HCT116 (cell line): ENCODE measurements at regions not wholly inside any gene's neighbourhood (a gene's known extent, or its start where the extent isn't known, plus 50 kb on each side); places are given as distances from the start of the nearest gene placed in this dataset.

Source experiments
- ATAC-seq: fragments of 200-7000 bp; cut with Tn5 transposase; 2 replicates; pipeline ENCODE4 v1.9.1; 2020; ENCODE audit warnings: mild to moderate bottlenecking, moderate library complexity
- BruUV-seq: library from RNA; stranded (reverse); fragments of 400-500 nt; replicated peaks from 2 replicates; lab custom pipeline; 2021; lab: Mats Ljungman, UMichigan
- CTCF ChIA-PET: fragments of 300-600 bp; sonication (Branson Sonifier 250); formaldehyde crosslinking; loops from one replicate; lab custom pipeline; 2021; ENCODE audit warnings: antibody characterized with exemption; lab: Charles Lee
- POLR2A ChIA-PET: fragments of 300-600, 350-600 bp; sonication (Branson Sonifier 250); formaldehyde crosslinking; loops from one replicate; lab custom pipeline; 2021; ENCODE audit warnings: antibody characterized with exemption; lab: Charles Lee
- RAD21 ChIA-PET, 2 experiments: fragments of 300-600 bp; sonication (Branson Sonifier 250); formaldehyde crosslinking; loops; one replicate each; lab custom pipeline; 2023; ENCODE audit warnings: low total read pairs in 2 of 2; ENCODE audit not compliant: uncharacterized antibody in 2 of 2, unreplicated experiment in 2 of 2, low non-redundant PET in 1 of 2; lab: Charles Lee
- DNase-seq: peaks from one replicate; pipeline ENCODE4 v3.0.0-alpha.2; 2010; ENCODE audit warnings: low read depth, low spot score
- H2AFZ ChIP-seq: fragments of 200-600 bp; shearing (Covaris generic), sonication (generic); 2 replicates; pipeline ENCODE4 v1.6.1; 2017; ENCODE audit warnings: low read depth, mixed run types, mixed read lengths, antibody characterized with exemption, low read length; ENCODE audit not compliant: poor library complexity, severe bottlenecking
- H3K27ac ChIP-seq: 2 replicates; pipeline ENCODE4 v1.5.1; 2012; ENCODE audit warnings: low read depth, low read length
- H3K27me3 ChIP-seq: fragments of 200-600 bp; sonication (generic); 2 replicates; pipeline ENCODE4 v1.6.1; 2016; ENCODE audit warnings: mixed run types, low read length, mixed read lengths; ENCODE audit not compliant: insufficient read depth
- H3K36me3 ChIP-seq, 2 experiments: fragments of 200-500 bp in 1 of 2; fragments of 200-600 bp in 1 of 2; sonication (Bioruptor generic) in 1 of 2; sonication (generic) in 1 of 2; 2 replicates each; pipeline versions ENCODE4 v1.5.1 to v1.6.1; 2014 to 2016; ENCODE audit warnings: low read length in 2 of 2, inconsistent platforms in 1 of 2, mixed read lengths in 1 of 2, mixed run types in 1 of 2; ENCODE audit not compliant: insufficient read depth in 2 of 2, control insufficient read depth in 1 of 2
- H3K4me1 ChIP-seq, 2 experiments: fragments of 200-600 bp in 1 of 2; sonication (generic) in 1 of 2; 2 replicates each; pipeline versions ENCODE4 v1.5.1 to v1.6.1; 2012 to 2017; ENCODE audit warnings: low read length in 2 of 2, inconsistent platforms in 1 of 2, mild to moderate bottlenecking in 1 of 2, mixed read lengths in 1 of 2, mixed run types in 1 of 2, moderate library complexity in 1 of 2; ENCODE audit not compliant: insufficient read depth in 2 of 2, control insufficient read depth in 1 of 2
- H3K4me2 ChIP-seq: fragments of 200-600 bp; sonication (generic); 2 replicates; pipeline ENCODE4 v1.6.1; 2017; ENCODE audit warnings: mixed run types, low read length, mixed read lengths
- H3K4me3 ChIP-seq, 2 experiments: fragments of 200-600 bp in 1 of 2; sonication (generic) in 1 of 2; replicated peaks in 1 of 2; 2 replicates each; pipeline ENCODE4 v1.5.1; 2011 to 2016; ENCODE audit warnings: low read length in 2 of 2, control low read depth in 1 of 2, low read depth in 1 of 2, mild to moderate bottlenecking in 1 of 2, mixed read lengths in 1 of 2, mixed run types in 1 of 2
- H3K79me2 ChIP-seq: fragments of 200-600 bp; sonication (generic); 2 replicates; pipeline ENCODE4 v1.6.1; 2017; ENCODE audit warnings: mild to moderate bottlenecking, mixed run types, low read length, moderate library complexity, mixed read lengths; ENCODE audit not compliant: insufficient read depth
- H3K9ac ChIP-seq: fragments of 200-600 bp; sonication (generic); 2 replicates; pipeline ENCODE4 v1.6.1; 2016; ENCODE audit warnings: low read length, mixed read lengths
- H3K9me2 ChIP-seq: fragments of 200-600 bp; sonication (generic), shearing (Covaris generic); 2 replicates; pipeline ENCODE4 v1.6.1; 2017; ENCODE audit warnings: mixed run types, mild to moderate bottlenecking, moderate library complexity; ENCODE audit not compliant: insufficient read depth
- H3K9me3 ChIP-seq, 2 experiments: fragments of 200-500 bp in 1 of 2; fragments of 200-600 bp in 1 of 2; sonication (Bioruptor generic) in 1 of 2; sonication (generic) in 1 of 2; 2 replicates each; pipeline ENCODE4 v1.6.1; 2014 to 2017; ENCODE audit warnings: low read length in 2 of 2, mixed read lengths in 2 of 2, inconsistent platforms in 1 of 2, low read depth in 1 of 2, mild to moderate bottlenecking in 1 of 2, mixed run types in 1 of 2, moderate library complexity in 1 of 2; ENCODE audit not compliant: control insufficient read depth in 1 of 2, insufficient read depth in 1 of 2
- H4K20me1 ChIP-seq: fragments of 200-600 bp; sonication (generic), shearing (Covaris generic); 2 replicates; pipeline ENCODE4 v1.6.1; 2017; ENCODE audit warnings: mixed run types, mild to moderate bottlenecking, moderate library complexity; ENCODE audit not compliant: insufficient read depth
- CBX3 ChIP-seq: IDR thresholded peaks from 2 replicates; pipeline ENCODE4 v1.6.1; 2012; ENCODE audit warnings: low read depth
- CEBPB ChIP-seq: IDR thresholded peaks from 2 replicates; pipeline ENCODE4 v1.6.1; 2012; ENCODE audit warnings: low read depth
- EGR1 ChIP-seq: IDR thresholded peaks from 2 replicates; pipeline ENCODE4 v1.6.1; 2012; ENCODE audit warnings: low read depth
- ELF1 ChIP-seq: IDR thresholded peaks from 2 replicates; pipeline ENCODE4 v1.6.1; 2012; ENCODE audit warnings: low read depth, borderline replicate concordance
- EZH2 ChIP-seq: fragments of 200-600 bp; sonication (generic); IDR thresholded peaks from 2 replicates; pipeline ENCODE4 v1.6.1; 2017; ENCODE audit warnings: antibody characterized with exemption, mixed run types
- POLR2A ChIP-seq: IDR thresholded peaks from 2 replicates; pipeline ENCODE4 v1.7.0; 2011; ENCODE audit warnings: borderline replicate concordance; ENCODE audit not compliant: insufficient read depth, insufficient read length; ENCODE audit errors: extremely low read depth
- POLR2AphosphoS5 ChIP-seq: IDR thresholded peaks from 2 replicates; pipeline ENCODE4 v1.6.1; 2011; ENCODE audit warnings: mild to moderate bottlenecking, low read depth, low read length, moderate library complexity
- SP1 ChIP-seq: IDR thresholded peaks from 2 replicates; pipeline ENCODE4 v1.6.1; 2012; ENCODE audit warnings: low read depth
- SRF ChIP-seq: IDR thresholded peaks from 2 replicates; pipeline ENCODE4 v1.6.1; 2012; ENCODE audit warnings: low read depth
- YY1 ChIP-seq: IDR thresholded peaks from 2 replicates; pipeline ENCODE4 v1.6.1; 2011; ENCODE audit warnings: low read length, low read depth, moderate library complexity, mild to moderate bottlenecking; ENCODE audit not compliant: insufficient replicate concordance; ENCODE audit errors: extremely low read depth
- ZFX ChIP-seq: fragments of 450-650 bp; IDR thresholded peaks from 2 replicates; pipeline ENCODE4 v1.6.1; 2017
- intact Hi-C: fragments of 100-400 bp; cut with micrococcal nuclease; formaldehyde crosslinking; loops from 2 replicates; pipeline ENCODE4 v1.10.0; 2022
- TF ChIP-seq, protein P1 (sequence below): IDR thresholded peaks from 2 replicates; pipeline ENCODE4 v1.6.1; 2012
- TF ChIP-seq, protein P2 (sequence below): IDR thresholded peaks from 2 replicates; pipeline ENCODE4 v1.6.1; 2011; ENCODE audit warnings: mild to moderate bottlenecking, low read length, moderate library complexity; ENCODE audit not compliant: insufficient replicate concordance; ENCODE audit errors: extremely low read depth
- TF ChIP-seq, protein P3 (sequence below), 3 experiments: fragments of 200-600 bp in 1 of 3; sonication (generic) in 1 of 3; IDR thresholded peaks in 2 of 3; conservative IDR thresholded peaks in 1 of 3; 2 replicates each; pipeline ENCODE4 v1.5.1; 2012 to 2017; ENCODE audit warnings: low read depth in 2 of 3, low read length in 2 of 3, antibody characterized with exemption in 1 of 3, borderline replicate concordance in 1 of 3, control low read depth in 1 of 3, mild to moderate bottlenecking in 1 of 3, mixed read lengths in 1 of 3, mixed run types in 1 of 3, moderate library complexity in 1 of 3; ENCODE audit not compliant: insufficient read depth in 1 of 3

DNA sequence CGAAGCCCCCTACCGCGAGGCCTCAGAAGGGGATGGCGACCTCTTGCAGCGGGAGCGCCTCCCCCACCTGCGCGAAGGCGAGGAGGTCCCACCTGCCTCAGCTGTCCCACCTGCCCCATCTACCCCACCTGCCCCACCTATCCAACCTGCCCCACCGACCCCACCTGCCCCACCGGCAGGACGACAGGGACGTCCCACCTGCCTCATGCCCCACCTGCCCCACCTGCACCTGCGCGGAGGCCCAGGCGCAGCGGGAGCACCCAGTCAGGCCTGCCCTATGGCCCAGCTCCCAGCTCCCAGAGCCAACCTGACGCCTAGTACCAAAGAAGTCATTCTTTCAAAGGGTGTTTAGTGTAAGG lies 489.1 kb upstream of the SMIM21 start:
- POLR2A ChIA-PET, result no interaction called here
- RAD21 ChIA-PET, result no interaction called here
- TF ChIP-seq, protein P1, sequence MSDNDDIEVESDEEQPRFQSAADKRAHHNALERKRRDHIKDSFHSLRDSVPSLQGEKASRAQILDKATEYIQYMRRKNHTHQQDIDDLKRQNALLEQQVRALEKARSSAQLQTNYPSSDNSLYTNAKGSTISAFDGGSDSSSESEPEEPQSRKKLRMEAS, result no peak
- TF ChIP-seq ELF1 (no peak), CBX3 (no peak), YY1 (no peak), EZH2 (no peak), SP1 (no peak), POLR2A (no peak), EGR1 (no peak), SRF (no peak), CEBPB (no peak), POLR2AphosphoS5 (no peak), ZFX (no peak)
- TF ChIP-seq, protein P2, sequence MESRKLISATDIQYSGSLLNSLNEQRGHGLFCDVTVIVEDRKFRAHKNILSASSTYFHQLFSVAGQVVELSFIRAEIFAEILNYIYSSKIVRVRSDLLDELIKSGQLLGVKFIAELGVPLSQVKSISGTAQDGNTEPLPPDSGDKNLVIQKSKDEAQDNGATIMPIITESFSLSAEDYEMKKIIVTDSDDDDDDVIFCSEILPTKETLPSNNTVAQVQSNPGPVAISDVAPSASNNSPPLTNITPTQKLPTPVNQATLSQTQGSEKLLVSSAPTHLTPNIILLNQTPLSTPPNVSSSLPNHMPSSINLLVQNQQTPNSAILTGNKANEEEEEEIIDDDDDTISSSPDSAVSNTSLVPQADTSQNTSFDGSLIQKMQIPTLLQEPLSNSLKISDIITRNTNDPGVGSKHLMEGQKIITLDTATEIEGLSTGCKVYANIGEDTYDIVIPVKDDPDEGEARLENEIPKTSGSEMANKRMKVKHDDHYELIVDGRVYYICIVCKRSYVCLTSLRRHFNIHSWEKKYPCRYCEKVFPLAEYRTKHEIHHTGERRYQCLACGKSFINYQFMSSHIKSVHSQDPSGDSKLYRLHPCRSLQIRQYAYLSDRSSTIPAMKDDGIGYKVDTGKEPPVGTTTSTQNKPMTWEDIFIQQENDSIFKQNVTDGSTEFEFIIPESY, result no peak
- TF ChIP-seq, protein P3, sequence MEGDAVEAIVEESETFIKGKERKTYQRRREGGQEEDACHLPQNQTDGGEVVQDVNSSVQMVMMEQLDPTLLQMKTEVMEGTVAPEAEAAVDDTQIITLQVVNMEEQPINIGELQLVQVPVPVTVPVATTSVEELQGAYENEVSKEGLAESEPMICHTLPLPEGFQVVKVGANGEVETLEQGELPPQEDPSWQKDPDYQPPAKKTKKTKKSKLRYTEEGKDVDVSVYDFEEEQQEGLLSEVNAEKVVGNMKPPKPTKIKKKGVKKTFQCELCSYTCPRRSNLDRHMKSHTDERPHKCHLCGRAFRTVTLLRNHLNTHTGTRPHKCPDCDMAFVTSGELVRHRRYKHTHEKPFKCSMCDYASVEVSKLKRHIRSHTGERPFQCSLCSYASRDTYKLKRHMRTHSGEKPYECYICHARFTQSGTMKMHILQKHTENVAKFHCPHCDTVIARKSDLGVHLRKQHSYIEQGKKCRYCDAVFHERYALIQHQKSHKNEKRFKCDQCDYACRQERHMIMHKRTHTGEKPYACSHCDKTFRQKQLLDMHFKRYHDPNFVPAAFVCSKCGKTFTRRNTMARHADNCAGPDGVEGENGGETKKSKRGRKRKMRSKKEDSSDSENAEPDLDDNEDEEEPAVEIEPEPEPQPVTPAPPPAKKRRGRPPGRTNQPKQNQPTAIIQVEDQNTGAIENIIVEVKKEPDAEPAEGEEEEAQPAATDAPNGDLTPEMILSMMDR (IDR thresholded peaks at IDR 0.05 in 2 of 3, conservative IDR thresholded peaks at IDR 0.05 in 1 of 3; ENCODE audit: borderline replicate concordance in 1 of 3, insufficient read depth in 1 of 3, low read depth in 2 of 3, low read length in 2 of 3), result no peak
- Histone ChIP-seq H3K27me3 (no peaks in the 10 kb centered on the region), H3K36me3 (no peaks in the 10 kb centered on the region), H3K4me2 (no peak overlapping the region), H3K9ac (no peak overlapping the region), H3K4me3 (no peak overlapping the region), H2AFZ (no peak overlapping the region), H3K9me3 (no peaks in the 10 kb centered on the region), H3K27ac (no peak overlapping the region), H3K79me2 (no peaks in the 10 kb centered on the region), H4K20me1 (no peaks in the 10 kb centered on the region), H3K9me2 (no peaks in the 10 kb centered on the region), H3K4me1 (no peaks in the 10 kb centered on the region)
- intact Hi-C loops, result no loop called here
- BruUV-seq, result no TSS peak
- ATAC-seq, result no peak
- CTCF ChIA-PET, result no interaction called here
- DNase-seq, result no peak
